ENCODE measurements at regions not wholly inside any gene's neighbourhood (a gene's known extent, or its start where the extent isn't known, plus 50 kb on each side); places are given as distances from the start of the nearest gene placed in this dataset.

- no peaks in the 10 kb centered on the region for H3K79me2 ChIP-seq (ENCODE audit: control insufficient read depth, insufficient read depth, low read length)
- no peaks in the 10 kb centered on the region for H3K9me1 ChIP-seq (ENCODE audit: control insufficient read depth, extremely low read depth, insufficient read depth, low read length)
- H3K36me3 ChIP-seq (ENCODE audit: control insufficient read depth in 2 of 2, extremely low read depth in 1 of 2, insufficient read depth in 2 of 2, low read length in 2 of 2) = no peaks in the 10 kb centered on the region
- no peak overlapping the region for H2AFZ ChIP-seq (ENCODE audit: control insufficient read depth, low read length)
- no peaks in the 10 kb centered on the region for H3K4me1 ChIP-seq (ENCODE audit: control insufficient read depth, extremely low read depth, insufficient read depth, low read length)
- peaks cover 2% of the 10 kb centered on the region for H3K9me3 ChIP-seq (ENCODE audit: control insufficient read depth, low read depth, low read length)
- no peak for TF ChIP-seq EZH2 (IDR thresholded peaks at IDR 0.05; ENCODE audit: low read length)
- no peak for TF ChIP-seq CTCF (optimal IDR thresholded peaks at IDR 0.05 in 1 of 3, IDR thresholded peaks at IDR 0.05 in 1 of 3, conservative IDR thresholded peaks at IDR 0.05 in 1 of 3; ENCODE audit: extremely low read depth in 1 of 3, insufficient read depth in 2 of 3, low read length in 3 of 3)
- dilution Hi-C loops (cut with MboI; ENCODE audit: extremely low pct_ligation_motif_present, low sequenced_read_pairs) = no loop called here
- no peaks in the 10 kb centered on the region for H4K20me1 ChIP-seq (ENCODE audit: control insufficient read depth, extremely low read depth, insufficient read depth, low read length)
- H3K4me3 ChIP-seq (ENCODE audit: control insufficient read depth in 2 of 3, extremely low read depth in 1 of 3, insufficient read depth in 2 of 3, low read depth in 1 of 3, low read length in 3 of 3) = no peak overlapping the region
- H3K9ac ChIP-seq (ENCODE audit: control insufficient read depth, extremely low read depth, insufficient read depth, low read length) = no peak overlapping the region
- no peak overlapping the region for H3K4me2 ChIP-seq (ENCODE audit: control insufficient read depth, extremely low read depth, insufficient read depth, low read depth, low read length)
- FAIRE-seq (no peak), DNase-seq (ENCODE audit: low read depth, low spot score) (no peak)
- H3K27ac ChIP-seq (ENCODE audit: control insufficient read depth, insufficient read depth, low read length) = no peak overlapping the region
- H3K27me3 ChIP-seq (ENCODE audit: control insufficient read depth, extremely low read depth, insufficient read depth, low read length) = no peaks in the 10 kb centered on the region
These were observed 181.3 kb downstream of the TMEM114 start for GRCh38 chr16:8408855-8409567.

- Histone ChIP-seq H3K4me3 (ENCODE audit: control insufficient read depth in 2 of 3, extremely low read depth in 1 of 3, insufficient read depth in 2 of 3, low read depth in 1 of 3, low read length in 3 of 3) (no peak overlapping the region), H3K79me2 (ENCODE audit: control insufficient read depth, insufficient read depth, low read length) (no peaks in the 10 kb centered on the region), H3K4me1 (ENCODE audit: control insufficient read depth, extremely low read depth, insufficient read depth, low read length) (no peaks in the 10 kb centered on the region), H3K27ac (ENCODE audit: control insufficient read depth, insufficient read depth, low read length) (no peak overlapping the region), H3K9ac (ENCODE audit: control insufficient read depth, extremely low read depth, insufficient read depth, low read length) (no peak overlapping the region), H3K36me3 (ENCODE audit: control insufficient read depth in 2 of 2, extremely low read depth in 1 of 2, insufficient read depth in 2 of 2, low read length in 2 of 2) (no peaks in the 10 kb centered on the region), H3K9me1 (ENCODE audit: control insufficient read depth, extremely low read depth, insufficient read depth, low read length) (no peaks in the 10 kb centered on the region), H2AFZ (ENCODE audit: control insufficient read depth, low read length) (no peak overlapping the region), H3K27me3 (ENCODE audit: control insufficient read depth, extremely low read depth, insufficient read depth, low read length) (no peaks in the 10 kb centered on the region), H4K20me1 (ENCODE audit: control insufficient read depth, extremely low read depth, insufficient read depth, low read length) (no peaks in the 10 kb centered on the region), H3K4me2 (ENCODE audit: control insufficient read depth, extremely low read depth, insufficient read depth, low read depth, low read length) (no peak overlapping the region), H3K9me3 (ENCODE audit: control insufficient read depth, low read depth, low read length) (peaks cover 7% of the 10 kb centered on the region)
- no peak for FAIRE-seq
- no peak for DNase-seq (ENCODE audit: low read depth, low spot score)
- dilution Hi-C loops (cut with MboI; ENCODE audit: extremely low pct_ligation_motif_present, low sequenced_read_pairs) = no loop called here
- TF ChIP-seq CTCF (optimal IDR thresholded peaks at IDR 0.05 in 1 of 3, IDR thresholded peaks at IDR 0.05 in 1 of 3, conservative IDR thresholded peaks at IDR 0.05 in 1 of 3; ENCODE audit: extremely low read depth in 1 of 3, insufficient read depth in 2 of 3, low read length in 3 of 3) = no peak
- no peak for TF ChIP-seq EZH2 (IDR thresholded peaks at IDR 0.05; ENCODE audit: low read length)
These were observed 183.0 kb downstream of the TMEM114 start for GRCh38 chr16:8407351-8407750.
